ENCODE measurements at regions not wholly inside any gene's neighbourhood (a gene's known extent, or its start where the extent isn't known, plus 50 kb on each side); places are given as distances from the start of the nearest gene placed in this dataset.

DNA sequence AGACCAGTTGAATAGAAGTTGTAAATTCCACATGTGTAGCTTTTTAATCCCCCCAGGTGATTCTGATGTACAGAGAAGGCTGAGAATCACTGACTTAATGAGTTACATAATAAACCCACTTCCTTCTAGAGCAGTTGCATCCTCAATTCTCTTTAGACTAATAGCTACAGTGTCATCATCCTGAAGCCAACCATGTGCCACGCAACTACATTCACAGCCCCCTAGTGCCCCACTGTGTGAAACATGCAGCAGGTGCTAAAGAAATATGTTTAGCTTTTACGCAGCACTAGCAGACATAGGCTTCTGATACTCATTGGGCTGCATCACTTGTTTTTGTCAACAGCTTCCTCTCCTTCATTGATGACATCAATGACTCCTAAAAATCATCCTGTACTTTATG lies 1168.3 kb downstream of the BCL11B start:
- Histone ChIP-seq H3K9ac (ENCODE audit: low read depth, low read length) (no peak overlapping the region), H3K4me2 (ENCODE audit: low read depth, low read length) (no peak overlapping the region), H4K20me1 (ENCODE audit: insufficient read depth, low read length) (no peaks in the 10 kb centered on the region), H3K23ac (ENCODE audit: low read depth, low read length) (no peak overlapping the region), H2AK5ac (ENCODE audit: low read depth, low read length) (no peak overlapping the region), H3K9me1 (ENCODE audit: insufficient read depth, low read length) (no peaks in the 10 kb centered on the region), H3K14ac (replicated peaks; ENCODE audit: low read depth, low read length) (no peak overlapping the region), H3K4me1 (ENCODE audit: control insufficient read depth, insufficient read depth, low read length) (no peaks in the 10 kb centered on the region), H3K79me1 (ENCODE audit: low read depth in 1 of 2, low read length in 2 of 2) (no peaks in the 10 kb centered on the region), H3K9me3 (ENCODE audit: control insufficient read depth, insufficient read depth, low read length) (peaks cover 11% of the 10 kb centered on the region), H2BK5ac (ENCODE audit: low read depth, low read length, poor library complexity, severe bottlenecking) (no peak overlapping the region), H3K36me3 (ENCODE audit: control insufficient read depth, insufficient read depth, low read length) (no peaks in the 10 kb centered on the region), H3K27me3 (ENCODE audit: control insufficient read depth, insufficient read depth, low read length) (no peaks in the 10 kb centered on the region), H4K8ac (ENCODE audit: low read depth in 2 of 2, low read length in 2 of 2) (no peak overlapping the region), H2BK15ac (ENCODE audit: low read depth, low read length) (no peak overlapping the region), H2AK9ac (replicated peaks; ENCODE audit: low read depth, low read length, poor library complexity) (no peak overlapping the region), H3K56ac (ENCODE audit: extremely low read depth, insufficient read depth, low read length) (no peak overlapping the region), H2BK20ac (ENCODE audit: low read depth, low read length) (no peak overlapping the region), H3K4ac (ENCODE audit: low read depth, low read length) (no peak overlapping the region), H2BK120ac (ENCODE audit: low read depth, low read length) (no peak overlapping the region), H4K5ac (ENCODE audit: low read depth, low read length) (no peak overlapping the region), H3K18ac (ENCODE audit: low read depth, low read length) (no peak overlapping the region), H2AFZ (replicated peaks; ENCODE audit: low read length, poor library complexity) (no peak overlapping the region), H3K4me3 (ENCODE audit: insufficient read depth, low read depth, low read length) (no peak overlapping the region), H4K91ac (ENCODE audit: insufficient read depth, low read depth, low read length) (no peak overlapping the region), H3K27ac (ENCODE audit: insufficient read depth, low read length) (no peak overlapping the region)
- BruUV-seq (replicated peaks) = no TSS peak
- intact Hi-C loops (cut with micrococcal nuclease) = no loop called here
- in situ Hi-C loops (cut with MboI; ENCODE audit: low sequenced_read_pairs) = no loop called here
- 63% methylated on average over 2 of the region's 2 CpGs; no CpG with 5 or more reads in 1 of the 2 experiments for WGBS, 2 experiments (ENCODE audit: extremely low coverage in 2 of 2, insufficient read length in 1 of 2)
- ChIA-PET CTCF (no interaction called here), POLR2A (ENCODE audit: unreplicated experiment) (no interaction called here)
- dilution Hi-C loops (cut with HindIII; ENCODE audit: low sequenced_read_pairs, unreplicated experiment) = no loop called here
- ATAC-seq (ENCODE audit: low read depth) (no peak), DNase-seq (no peak)
- TF ChIP-seq RCOR1 (IDR thresholded peaks at IDR 0.05; ENCODE audit: insufficient replicate concordance, low read length) = no peak
- no peak for TF ChIP-seq USF2 (IDR thresholded peaks at IDR 0.05; ENCODE audit: low read depth, low read length)
- TF ChIP-seq POLR2A (IDR thresholded peaks at IDR 0.05; ENCODE audit: low read depth, low read length) = no peak
- no peak for TF ChIP-seq MXI1 (IDR thresholded peaks at IDR 0.05; ENCODE audit: borderline replicate concordance, low read depth, low read length)
- no peak for TF ChIP-seq ELK1 (IDR thresholded peaks at IDR 0.05; ENCODE audit: borderline replicate concordance, low read depth, low read length)
- no peak for TF ChIP-seq NFE2L2 (IDR thresholded peaks at IDR 0.05; ENCODE audit: low read depth, low read length)

Data from IMR-90 (cell line).